GM23338 (cell line): ENCODE measurements at regions not wholly inside any gene's neighbourhood (a gene's known extent, or its start where the extent isn't known, plus 50 kb on each side); places are given as distances from the start of the nearest gene placed in this dataset.

ENCODE experiments used
- ATAC-seq: fragments of 200-7000 bp; cut with Tn5 transposase; 3 replicates; pipeline ENCODE4 v1.9.1; 2020
- DNase-seq: peaks from one replicate; pipeline ENCODE4 v3.0.0-alpha.2; 2015; ENCODE audit warnings: low spot score
- H2AFZ ChIP-seq: fragments of 200-600 bp; sonication (generic); 2 replicates; pipeline ENCODE4 v1.8.0; 2016; ENCODE audit warnings: antibody characterized with exemption, mild to moderate bottlenecking, moderate library complexity
- H3F3A ChIP-seq: fragments of 200-600 bp; sonication (generic); replicated peaks from 2 replicates; pipeline ENCODE4 v1.8.0; 2017; ENCODE audit warnings: antibody characterized with exemption, mixed run types, low read depth
- H3K27ac ChIP-seq: fragments of 200-600 bp; sonication (generic); 2 replicates; pipeline ENCODE4 v1.6.1; 2016; ENCODE audit warnings: low read depth
- H3K27me3 ChIP-seq: fragments of 200-600 bp; sonication (generic); 2 replicates; pipeline ENCODE4 v1.8.0; 2016; ENCODE audit warnings: mild to moderate bottlenecking, mixed run types, moderate library complexity; ENCODE audit not compliant: insufficient read depth
- H3K36me3 ChIP-seq: fragments of 200-600 bp; sonication (generic); 2 replicates; pipeline ENCODE4 v1.8.0; 2016; ENCODE audit warnings: mild to moderate bottlenecking; ENCODE audit not compliant: insufficient read depth
- H3K4me1 ChIP-seq: fragments of 200-600 bp; sonication (generic); 2 replicates; pipeline ENCODE4 v1.8.0; 2016; ENCODE audit warnings: mild to moderate bottlenecking, moderate library complexity; ENCODE audit not compliant: insufficient read depth
- H3K4me2 ChIP-seq: fragments of 200-600 bp; sonication (generic); 2 replicates; pipeline ENCODE4 v1.7.1; 2017; ENCODE audit warnings: mixed run types
- H3K4me3 ChIP-seq: fragments of 200-600 bp; sonication (generic); 2 replicates; pipeline ENCODE4 v1.6.1; 2016; ENCODE audit warnings: mixed run types
- H3K79me2 ChIP-seq: fragments of 200-600 bp; sonication (generic); replicated peaks from 2 replicates; pipeline ENCODE4 v1.8.0; 2017; ENCODE audit warnings: mild to moderate bottlenecking; ENCODE audit not compliant: insufficient read depth
- H3K9me2 ChIP-seq: fragments of 200-600 bp; sonication (generic); 2 replicates; pipeline ENCODE4 v1.8.0; 2017; ENCODE audit not compliant: insufficient read depth
- H4K20me1 ChIP-seq: fragments of 200-600 bp; sonication (generic); replicated peaks from 2 replicates; pipeline ENCODE4 v1.8.0; 2017; ENCODE audit warnings: mild to moderate bottlenecking; ENCODE audit not compliant: insufficient read depth
- H3K27ac Mint-ChIP-seq: 2 replicates; pipeline ENCODE4 v1.8.0; 2020; ENCODE audit warnings: inconsistent platforms, mild to moderate bottlenecking, moderate library complexity, mixed read lengths
- H3K27me3 Mint-ChIP-seq: 3 replicates; pipeline ENCODE4 v1.8.0; 2022; ENCODE audit warnings: low read depth, mild to moderate bottlenecking, moderate library complexity, mixed read lengths, inconsistent platforms; ENCODE audit not compliant: insufficient read depth, poor library complexity
- H3K36me3 Mint-ChIP-seq: 3 replicates; pipeline ENCODE4 v1.8.0; 2021; ENCODE audit warnings: low read depth, mild to moderate bottlenecking, inconsistent platforms, moderate library complexity, mixed read lengths
- H3K4me1 Mint-ChIP-seq: 3 replicates; pipeline ENCODE4 v1.8.0; 2020; ENCODE audit warnings: mild to moderate bottlenecking, inconsistent platforms, mixed read lengths
- H3K4me3 Mint-ChIP-seq: 3 replicates; pipeline ENCODE4 v1.8.0; 2021; ENCODE audit warnings: moderate library complexity, mild to moderate bottlenecking, inconsistent platforms, mixed read lengths
- H3K9me3 Mint-ChIP-seq: 3 replicates; pipeline ENCODE4 v1.8.0; 2020; ENCODE audit warnings: moderate library complexity, mild to moderate bottlenecking, inconsistent platforms, mixed read lengths
- CREB1 ChIP-seq: fragments of 250-450 bp; sonication (Bioruptor Pico); IDR thresholded peaks from 2 replicates; pipeline ENCODE4 v1.5.0; 2020; ENCODE audit warnings: low read depth, mild to moderate bottlenecking, moderate library complexity
- CTCF ChIP-seq, 2 experiments: fragments of 200-600 bp in 1 of 2; sonication (generic) in 1 of 2; conservative IDR thresholded peaks; 2 replicates each; pipeline versions ENCODE4 v1.5.1 to v1.6.1; 2016 to 2017; ENCODE audit warnings: antibody characterized with exemption in 2 of 2, low read depth in 2 of 2, mild to moderate bottlenecking in 2 of 2, moderate library complexity in 1 of 2
- ETS1 ChIP-seq: IDR thresholded peaks from 2 replicates; pipeline ENCODE4 v1.6.1; 2016; ENCODE audit warnings: antibody characterized with exemption
- EZH2 ChIP-seq: fragments of 200-600 bp; sonication (generic); IDR thresholded peaks from one replicate; pipeline ENCODE4 v1.8.0; 2017; ENCODE audit warnings: antibody characterized with exemption, mild to moderate bottlenecking, low read depth; ENCODE audit not compliant: unreplicated experiment
- EZH2phosphoT487 ChIP-seq: fragments of 200-600 bp; sonication (generic); IDR thresholded peaks from one replicate; pipeline ENCODE4 v1.8.1; 2018; ENCODE audit warnings: antibody characterized with exemption; ENCODE audit not compliant: unreplicated experiment
- JUNB ChIP-seq: IDR thresholded peaks from one replicate; pipeline ENCODE4 v1.6.1; 2016; ENCODE audit warnings: antibody characterized with exemption; ENCODE audit not compliant: unreplicated experiment
- NANOG ChIP-seq: IDR thresholded peaks from 2 replicates; pipeline ENCODE4 v1.6.1; 2016; ENCODE audit warnings: antibody characterized with exemption, borderline replicate concordance
- POLR2AphosphoS5 ChIP-seq: IDR thresholded peaks from 2 replicates; pipeline ENCODE4 v1.6.1; 2016; ENCODE audit warnings: antibody characterized with exemption, low read depth
- REST ChIP-seq: IDR thresholded peaks from one replicate; pipeline ENCODE4 v1.6.1; 2018; ENCODE audit warnings: antibody characterized with exemption; ENCODE audit not compliant: unreplicated experiment
- STAT1 ChIP-seq: IDR thresholded peaks from one replicate; pipeline ENCODE4 v1.6.1; 2016; ENCODE audit warnings: antibody characterized with exemption; ENCODE audit not compliant: unreplicated experiment
- ZNF114 ChIP-seq: fragments of 250-450 bp; sonication (Bioruptor Pico); IDR thresholded peaks from 2 replicates; pipeline ENCODE4 v1.5.0; 2020; ENCODE audit warnings: mild to moderate bottlenecking, moderate library complexity
- ZNF331 ChIP-seq: fragments of 250-450 bp; sonication (Bioruptor Pico); IDR thresholded peaks from 2 replicates; pipeline ENCODE4 v1.5.0; 2020; ENCODE audit warnings: low read depth, mild to moderate bottlenecking, moderate library complexity
- ZNF462 ChIP-seq: fragments of 250-450 bp; sonication (Bioruptor Pico); IDR thresholded peaks from 2 replicates; pipeline ENCODE4 v1.5.0; 2020; ENCODE audit warnings: mild to moderate bottlenecking, moderate library complexity

GRCh38 chr3:141434255-141434654 lies 52.6 kb upstream of the RASA2 start (continued):
- TF ChIP-seq REST = no peak
- TF ChIP-seq JUNB = no peak
- TF ChIP-seq ZNF114 (CRISPR knock-in tag) = no peak

GRCh38 chr3:141436180-141436579 lies 50.6 kb upstream of the RASA2 start:
- no peak overlapping the region for H3K27ac Mint-ChIP-seq
- Histone ChIP-seq H3K4me3 (no peak overlapping the region), H4K20me1 (no peaks in the 10 kb centered on the region), H3K36me3 (no peaks in the 10 kb centered on the region), H3F3A (no peaks in the 10 kb centered on the region), H2AFZ (no peak overlapping the region), H3K4me1 (no peaks in the 10 kb centered on the region), H3K27ac (no peak overlapping the region), H3K4me2 (no peak overlapping the region), H3K27me3 (no peaks in the 10 kb centered on the region), H3K79me2 (no peaks in the 10 kb centered on the region), H3K9me2 (no peaks in the 10 kb centered on the region)
- ATAC-seq = no peak
- H3K4me1 Mint-ChIP-seq = peaks cover under 1% of the 10 kb centered on the region; the same call in 2 of the 3 replicates
- no peaks in the 10 kb centered on the region for H3K27me3 Mint-ChIP-seq
- DNase-seq = no peak
- H3K36me3 Mint-ChIP-seq = no peaks in the 10 kb centered on the region
- no peak overlapping the region for H3K4me3 Mint-ChIP-seq
- H3K9me3 Mint-ChIP-seq = no peaks in the 10 kb centered on the region
- TF ChIP-seq ZNF331 (CRISPR knock-in tag) (no peak), ETS1 (no peak), EZH2phosphoT487 (no peak), CTCF (conservative IDR thresholded peaks at IDR 0.05; ENCODE audit: low read depth in 2 of 2) (no peak), POLR2AphosphoS5 (no peak), CREB1 (no peak), NANOG (no peak), ZNF114 (CRISPR knock-in tag) (no peak), STAT1 (no peak), EZH2 (no peak), ZNF462 (no peak), JUNB (no peak)
